ENCODE measurements at regions not wholly inside any gene's neighbourhood (a gene's known extent, or its start where the extent isn't known, plus 50 kb on each side); places are given as distances from the start of the nearest gene placed in this dataset.

GRCh38 chr3:159555205-159555604 lies 433.4 kb upstream of the IL12A start:
- H3K9me2 ChIP-seq (replicated peaks; ENCODE audit: insufficient read depth): no peaks in the 10 kb centered on the region
- no peaks in the 10 kb centered on the region for H4K20me1 ChIP-seq (ENCODE audit: insufficient read depth, poor library complexity, severe bottlenecking)
- H3K4me3 ChIP-seq: no peak overlapping the region
- DNase-seq (ENCODE audit: low spot score): no peak
- no peak overlapping the region for H3K27ac ChIP-seq
- no peaks in the 10 kb centered on the region for H3K4me1 ChIP-seq (ENCODE audit: insufficient read depth)
- H3K9me3 ChIP-seq (ENCODE audit: low read depth): no peaks in the 10 kb centered on the region
- no peak overlapping the region for H3K4me2 ChIP-seq
- H2AFZ ChIP-seq: no peak overlapping the region
- TF ChIP-seq EZH2 (IDR thresholded peaks at IDR 0.05; ENCODE audit: borderline replicate concordance) (no peak), EZH2phosphoT487 (IDR thresholded peaks at IDR 0.05; ENCODE audit: low read depth, severe bottlenecking, unreplicated experiment) (no peak), CTCF (IDR thresholded peaks at IDR 0.05; ENCODE audit: poor library complexity) (no peak)
- no peaks in the 10 kb centered on the region for H3K27me3 ChIP-seq
- no peaks in the 10 kb centered on the region for H3K36me3 ChIP-seq (replicated peaks; ENCODE audit: insufficient read depth, low read depth)
- no peaks in the 10 kb centered on the region for H3K79me2 ChIP-seq

- Histone ChIP-seq H3K4me2 (no peak overlapping the region), H3K4me1 (ENCODE audit: insufficient read depth) (no peaks in the 10 kb centered on the region), H4K20me1 (ENCODE audit: insufficient read depth, poor library complexity, severe bottlenecking) (no peaks in the 10 kb centered on the region), H3K27ac (no peak overlapping the region), H3K36me3 (replicated peaks; ENCODE audit: insufficient read depth, low read depth) (no peaks in the 10 kb centered on the region), H2AFZ (no peak overlapping the region), H3K4me3 (no peak overlapping the region), H3K9me2 (replicated peaks; ENCODE audit: insufficient read depth) (no peaks in the 10 kb centered on the region), H3K9me3 (ENCODE audit: low read depth) (no peaks in the 10 kb centered on the region), H3K27me3 (no peaks in the 10 kb centered on the region), H3K79me2 (no peaks in the 10 kb centered on the region)
- TF ChIP-seq CTCF (IDR thresholded peaks at IDR 0.05; ENCODE audit: poor library complexity) (no peak), EZH2 (IDR thresholded peaks at IDR 0.05; ENCODE audit: borderline replicate concordance) (no peak), EZH2phosphoT487 (IDR thresholded peaks at IDR 0.05; ENCODE audit: low read depth, severe bottlenecking, unreplicated experiment) (no peak)
- WGBS (ENCODE audit: low lambda C conversion rate, missing lambda C conversion rate): 92% methylated on average over 1 of the region's 1 CpG
- DNase-seq (ENCODE audit: low spot score): no peak
Observed at GRCh38 chr3:159559771-159560170, 428.9 kb upstream of the IL12A start.

- DNase-seq (ENCODE audit: low spot score): no peak
- Histone ChIP-seq H3K79me2 (no peaks in the 10 kb centered on the region), H3K36me3 (replicated peaks; ENCODE audit: insufficient read depth, low read depth) (no peaks in the 10 kb centered on the region), H3K27ac (no peak overlapping the region), H4K20me1 (ENCODE audit: insufficient read depth, poor library complexity, severe bottlenecking) (no peaks in the 10 kb centered on the region), H3K9me2 (replicated peaks; ENCODE audit: insufficient read depth) (no peaks in the 10 kb centered on the region), H3K4me2 (no peak overlapping the region), H2AFZ (no peak overlapping the region), H3K4me3 (no peak overlapping the region), H3K27me3 (no peaks in the 10 kb centered on the region), H3K9me3 (ENCODE audit: low read depth) (no peaks in the 10 kb centered on the region), H3K4me1 (ENCODE audit: insufficient read depth) (no peaks in the 10 kb centered on the region)
- TF ChIP-seq CTCF (IDR thresholded peaks at IDR 0.05; ENCODE audit: poor library complexity): no peak
- WGBS (ENCODE audit: low lambda C conversion rate, missing lambda C conversion rate): 61% methylated on average over 8 of the region's 8 CpGs
Observed at GRCh38 chr3:159560214-159560979, 428.2 kb upstream of the IL12A start.

- WGBS (ENCODE audit: low lambda C conversion rate, missing lambda C conversion rate): 93% methylated on average over 1 of the region's 1 CpG
- no peak overlapping the region for H3K4me3 ChIP-seq
- no peak overlapping the region for H3K27ac ChIP-seq
- H3K4me1 ChIP-seq (ENCODE audit: insufficient read depth): no peaks in the 10 kb centered on the region
- TF ChIP-seq EZH2phosphoT487 (IDR thresholded peaks at IDR 0.05; ENCODE audit: low read depth, severe bottlenecking, unreplicated experiment): no peak
- no peak for TF ChIP-seq CTCF (IDR thresholded peaks at IDR 0.05; ENCODE audit: poor library complexity)
- no peak for TF ChIP-seq EZH2 (IDR thresholded peaks at IDR 0.05; ENCODE audit: borderline replicate concordance)
- no peaks in the 10 kb centered on the region for H3K79me2 ChIP-seq
- no peaks in the 10 kb centered on the region for H3K9me2 ChIP-seq (replicated peaks; ENCODE audit: insufficient read depth)
- no peaks in the 10 kb centered on the region for H4K20me1 ChIP-seq (ENCODE audit: insufficient read depth, poor library complexity, severe bottlenecking)
- no peaks in the 10 kb centered on the region for H3K27me3 ChIP-seq
- H3K4me2 ChIP-seq: no peak overlapping the region
- no peaks in the 10 kb centered on the region for H3K9me3 ChIP-seq (ENCODE audit: low read depth)
- no peak for DNase-seq (ENCODE audit: low spot score)
- H3K36me3 ChIP-seq (replicated peaks; ENCODE audit: insufficient read depth, low read depth): no peaks in the 10 kb centered on the region
- no peak overlapping the region for H2AFZ ChIP-seq
Observed at GRCh38 chr3:159565313-159565712, 423.3 kb upstream of the IL12A start.

All from hepatocyte (in vitro differentiated cells).